GM19238 (cell line): ENCODE measurements at regions not wholly inside any gene's neighbourhood (a gene's known extent, or its start where the extent isn't known, plus 50 kb on each side); places are given as distances from the start of the nearest gene placed in this dataset.

Experiments
- DNase-seq: peaks from one replicate; pipeline ENCODE4 v3.0.0; 2011; ENCODE audit warnings: low spot score; ENCODE audit not compliant: insufficient read length

GRCh38 chr3:59261009-59261408, 211.2 kb upstream of the CFAP20DC start:
- no peak for DNase-seq

GRCh38 chr3:59258550-59259260, 208.9 kb upstream of the CFAP20DC start:
- no peak for DNase-seq

GRCh38 chr3:59257506-59257905, 207.7 kb upstream of the CFAP20DC start:
- DNase-seq = no peak

GRCh38 chr3:59256230-59256629, 206.4 kb upstream of the CFAP20DC start:
- no peak for DNase-seq

- DNase-seq = no peak
These were observed 205.2 kb upstream of the CFAP20DC start for GRCh38 chr3:59254976-59255375.

- DNase-seq = no peak
These were observed 204.6 kb upstream of the CFAP20DC start for GRCh38 chr3:59254433-59254832.

GRCh38 chr3:59253523-59253922, 203.7 kb upstream of the CFAP20DC start:
- no peak for DNase-seq

- DNase-seq = no peak
These were observed 202.0 kb upstream of the CFAP20DC start for GRCh38 chr3:59251869-59252268.

GRCh38 chr3:59250600-59250999, 200.8 kb upstream of the CFAP20DC start:
- no peak for DNase-seq

GRCh38 chr3:59249698-59250361, 200.0 kb upstream of the CFAP20DC start:
- DNase-seq = no peak

GRCh38 chr3:59249004-59249403, 199.2 kb upstream of the CFAP20DC start:
- DNase-seq = no peak

GRCh38 chr3:59247402-59247841, 197.6 kb upstream of the CFAP20DC start:
- DNase-seq = no peak

- DNase-seq = peak; percentile 1
These were observed 197.0 kb upstream of the CFAP20DC start for GRCh38 chr3:59246719-59247401.

- no peak for DNase-seq
These were observed 196.2 kb upstream of the CFAP20DC start for GRCh38 chr3:59245859-59246501.

- DNase-seq = no peak
These were observed 195.6 kb upstream of the CFAP20DC start for GRCh38 chr3:59245300-59245858.

- no peak for DNase-seq
These were observed 194.5 kb upstream of the CFAP20DC start for GRCh38 chr3:59244343-59244742.

GRCh38 chr3:59243476-59243875, 193.7 kb upstream of the CFAP20DC start:
- DNase-seq = no peak

- no peak for DNase-seq
These were observed 190.9 kb upstream of the CFAP20DC start for GRCh38 chr3:59240666-59241255.

GRCh38 chr3:59237121-59237520, 187.3 kb upstream of the CFAP20DC start:
- DNase-seq = no peak

GRCh38 chr3:59235634-59236012, 185.8 kb upstream of the CFAP20DC start:
- no peak for DNase-seq
